Parathyroid adenoma (tissue), 2 donors: ENCODE measurements at regions not wholly inside any gene's neighbourhood (a gene's known extent, or its start where the extent isn't known, plus 50 kb on each side); places are given as distances from the start of the nearest gene placed in this dataset.
A peak's percentile ranks its signal among the peaks of the same experiment; 100 is the strongest.

ENCODE experiments used
- H2AFZ ChIP-seq: fragments of 300-600 bp; sonication (generic); one replicate; pipeline ENCODE4 v1.7.0; 2017; ENCODE audit warnings: antibody characterized with exemption, mild to moderate bottlenecking
- H3K27ac ChIP-seq: fragments of 300-600 bp; sonication (generic); one replicate; pipeline ENCODE4 v1.7.0; 2017
- H3K27me3 ChIP-seq: fragments of 300-600 bp; sonication (generic); one replicate; pipeline ENCODE4 v1.7.0; 2017; ENCODE audit warnings: low read length; ENCODE audit not compliant: control insufficient read depth, insufficient read depth
- H3K36me3 ChIP-seq: fragments of 300-600 bp; sonication (generic); one replicate; pipeline ENCODE4 v1.7.0; 2017; ENCODE audit warnings: low read length; ENCODE audit not compliant: control insufficient read depth, insufficient read depth
- H3K4me1 ChIP-seq: fragments of 300-600 bp; sonication (generic); one replicate; pipeline ENCODE4 v1.7.0; 2017; ENCODE audit warnings: control low read depth
- H3K4me2 ChIP-seq: fragments of 300-600 bp; sonication (generic); one replicate; pipeline ENCODE4 v1.7.0; 2017; ENCODE audit warnings: low read length
- H3K4me3 ChIP-seq: fragments of 300-600 bp; sonication (generic); one replicate; pipeline ENCODE4 v1.7.0; 2017; ENCODE audit warnings: low read depth, low read length
- H3K79me2 ChIP-seq: fragments of 300-600 bp; sonication (generic); one replicate; pipeline ENCODE4 v1.7.0; 2017; ENCODE audit warnings: control low read depth
- H3K9ac ChIP-seq: fragments of 300-600 bp; sonication (generic); one replicate; pipeline ENCODE4 v1.7.0; 2017; ENCODE audit warnings: mild to moderate bottlenecking
- H3K9me3 ChIP-seq: fragments of 300-600 bp; sonication (generic); one replicate; pipeline ENCODE4 v1.7.0; 2017; ENCODE audit warnings: low read length; ENCODE audit not compliant: control insufficient read depth
- TF ChIP-seq, protein P1 (sequence below): fragments of 300-600 bp; sonication (generic); IDR thresholded peaks from one replicate; pipeline ENCODE4 v1.7.0; 2017; ENCODE audit warnings: antibody characterized with exemption, mild to moderate bottlenecking
- donor health status: primary hyperparathyroidism.

DNA sequence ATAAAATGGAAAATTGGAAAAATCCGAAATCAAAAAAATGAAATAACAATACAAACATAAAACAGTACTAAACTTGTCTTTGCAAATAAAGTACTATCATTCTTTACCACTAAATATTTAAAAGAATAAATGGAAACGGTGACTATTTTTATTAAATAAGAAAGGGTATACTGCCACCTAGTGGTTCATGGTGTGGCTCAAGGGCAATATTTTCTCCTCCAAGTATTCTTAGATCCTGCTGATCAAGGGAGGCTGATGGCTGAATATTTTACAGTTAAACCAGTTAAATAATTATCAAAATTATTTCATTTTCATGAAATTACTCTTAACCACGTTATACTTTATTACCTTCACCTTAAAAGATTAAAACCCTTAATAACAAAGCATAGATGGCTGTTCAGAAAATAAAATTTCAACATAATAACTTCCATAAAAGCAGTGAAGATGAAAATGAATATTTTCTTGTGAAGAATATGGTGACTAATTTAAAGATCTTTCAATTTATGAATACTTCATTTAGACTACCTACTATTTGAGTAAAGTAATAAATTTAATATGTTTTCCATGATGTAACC, 1793.9 kb downstream of the NCAM2 start:
- H3K79me2 ChIP-seq: no peaks in the 10 kb centered on the region
- H3K27ac ChIP-seq: no peak overlapping the region
- no peaks in the 10 kb centered on the region for H3K36me3 ChIP-seq
- H3K9ac ChIP-seq: no peak overlapping the region
- H3K4me3 ChIP-seq: no peak overlapping the region
- no peak overlapping the region for H3K4me2 ChIP-seq
- no peaks in the 10 kb centered on the region for H3K4me1 ChIP-seq
- TF ChIP-seq, protein P1, sequence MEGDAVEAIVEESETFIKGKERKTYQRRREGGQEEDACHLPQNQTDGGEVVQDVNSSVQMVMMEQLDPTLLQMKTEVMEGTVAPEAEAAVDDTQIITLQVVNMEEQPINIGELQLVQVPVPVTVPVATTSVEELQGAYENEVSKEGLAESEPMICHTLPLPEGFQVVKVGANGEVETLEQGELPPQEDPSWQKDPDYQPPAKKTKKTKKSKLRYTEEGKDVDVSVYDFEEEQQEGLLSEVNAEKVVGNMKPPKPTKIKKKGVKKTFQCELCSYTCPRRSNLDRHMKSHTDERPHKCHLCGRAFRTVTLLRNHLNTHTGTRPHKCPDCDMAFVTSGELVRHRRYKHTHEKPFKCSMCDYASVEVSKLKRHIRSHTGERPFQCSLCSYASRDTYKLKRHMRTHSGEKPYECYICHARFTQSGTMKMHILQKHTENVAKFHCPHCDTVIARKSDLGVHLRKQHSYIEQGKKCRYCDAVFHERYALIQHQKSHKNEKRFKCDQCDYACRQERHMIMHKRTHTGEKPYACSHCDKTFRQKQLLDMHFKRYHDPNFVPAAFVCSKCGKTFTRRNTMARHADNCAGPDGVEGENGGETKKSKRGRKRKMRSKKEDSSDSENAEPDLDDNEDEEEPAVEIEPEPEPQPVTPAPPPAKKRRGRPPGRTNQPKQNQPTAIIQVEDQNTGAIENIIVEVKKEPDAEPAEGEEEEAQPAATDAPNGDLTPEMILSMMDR: peak; percentile 44
- no peak overlapping the region for H2AFZ ChIP-seq
- H3K27me3 ChIP-seq: no peaks in the 10 kb centered on the region
- no peaks in the 10 kb centered on the region for H3K9me3 ChIP-seq

DNA sequence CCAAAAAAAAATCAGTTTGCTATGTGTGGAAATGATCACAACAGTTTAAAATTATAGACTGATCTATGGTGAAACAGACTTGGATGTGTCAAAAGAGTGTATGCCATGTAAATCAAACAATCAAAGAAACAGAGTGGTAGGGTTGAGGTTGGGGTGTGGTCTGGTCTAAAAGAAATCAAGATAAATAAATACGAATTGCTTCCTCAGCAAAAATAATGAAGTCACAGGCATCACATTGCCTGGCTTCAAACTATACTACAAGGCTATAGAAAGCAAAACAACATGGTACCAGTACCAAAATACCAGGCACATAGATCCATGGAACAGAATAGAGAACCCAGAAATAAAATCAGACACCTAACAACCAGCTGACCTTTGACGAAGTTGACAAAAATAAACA, 1796.9 kb downstream of the NCAM2 start:
- TF ChIP-seq, protein P1: no peak
- Histone ChIP-seq H3K4me2 (no peak overlapping the region), H3K27me3 (no peaks in the 10 kb centered on the region), H3K36me3 (no peaks in the 10 kb centered on the region), H3K9ac (no peak overlapping the region), H2AFZ (no peak overlapping the region), H3K4me1 (no peaks in the 10 kb centered on the region), H3K79me2 (no peaks in the 10 kb centered on the region), H3K4me3 (no peak overlapping the region), H3K9me3 (no peaks in the 10 kb centered on the region), H3K27ac (no peak overlapping the region)

DNA sequence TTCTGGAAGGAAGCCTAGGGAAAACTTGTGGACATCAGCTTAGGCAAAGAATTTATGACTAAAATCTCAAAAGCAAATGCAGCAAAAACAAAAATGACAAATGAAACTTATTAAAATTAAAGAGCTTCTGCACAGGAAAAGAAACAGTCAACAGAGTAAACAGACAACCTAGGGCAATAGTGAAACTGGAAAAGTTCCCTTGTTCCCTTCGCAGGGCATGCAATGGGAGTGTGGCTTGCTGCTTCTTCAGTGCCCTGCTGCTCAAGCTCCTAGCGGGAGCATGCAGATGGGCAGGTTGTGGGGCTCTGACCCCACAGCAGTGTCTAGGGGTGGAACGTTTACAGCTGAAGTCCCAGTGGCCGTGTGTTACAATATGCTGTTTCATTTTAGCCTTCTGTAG, 1797.4 kb downstream of the NCAM2 start:
- H3K27ac ChIP-seq: no peak overlapping the region
- H3K4me1 ChIP-seq: no peaks in the 10 kb centered on the region
- no peak overlapping the region for H3K9ac ChIP-seq
- H3K4me2 ChIP-seq: no peak overlapping the region
- no peaks in the 10 kb centered on the region for H3K27me3 ChIP-seq
- no peaks in the 10 kb centered on the region for H3K79me2 ChIP-seq
- H3K4me3 ChIP-seq: no peak overlapping the region
- TF ChIP-seq, protein P1: no peak
- H3K36me3 ChIP-seq: no peaks in the 10 kb centered on the region
- H3K9me3 ChIP-seq: no peaks in the 10 kb centered on the region
- H2AFZ ChIP-seq: no peak overlapping the region

DNA sequence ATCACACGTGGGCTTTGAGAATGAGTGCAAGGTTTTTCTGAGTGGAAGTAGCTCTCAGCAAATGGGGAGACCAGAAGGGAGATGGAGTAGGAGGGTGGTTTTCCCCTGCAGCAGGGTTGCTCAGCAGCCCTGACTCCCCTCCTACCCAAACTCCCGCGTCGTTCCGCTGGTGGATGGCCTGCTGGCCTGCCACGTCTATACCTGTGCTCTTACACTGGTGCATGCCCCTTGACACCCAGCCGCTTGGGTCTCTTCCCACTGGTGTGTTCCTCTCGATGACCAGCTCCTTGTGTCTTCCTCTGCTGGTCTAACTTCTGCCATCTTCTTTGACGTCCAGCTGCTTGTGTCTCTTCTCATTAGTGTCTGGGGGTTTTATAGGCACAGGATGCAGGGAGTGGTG, 1797.9 kb downstream of the NCAM2 start:
- Histone ChIP-seq H3K27me3 (no peaks in the 10 kb centered on the region), H3K4me1 (no peaks in the 10 kb centered on the region), H2AFZ (no peak overlapping the region), H3K9ac (no peak overlapping the region), H3K27ac (no peak overlapping the region), H3K36me3 (no peaks in the 10 kb centered on the region), H3K79me2 (no peaks in the 10 kb centered on the region), H3K9me3 (no peaks in the 10 kb centered on the region), H3K4me2 (no peak overlapping the region), H3K4me3 (no peak overlapping the region)
- TF ChIP-seq, protein P1: no peak

DNA sequence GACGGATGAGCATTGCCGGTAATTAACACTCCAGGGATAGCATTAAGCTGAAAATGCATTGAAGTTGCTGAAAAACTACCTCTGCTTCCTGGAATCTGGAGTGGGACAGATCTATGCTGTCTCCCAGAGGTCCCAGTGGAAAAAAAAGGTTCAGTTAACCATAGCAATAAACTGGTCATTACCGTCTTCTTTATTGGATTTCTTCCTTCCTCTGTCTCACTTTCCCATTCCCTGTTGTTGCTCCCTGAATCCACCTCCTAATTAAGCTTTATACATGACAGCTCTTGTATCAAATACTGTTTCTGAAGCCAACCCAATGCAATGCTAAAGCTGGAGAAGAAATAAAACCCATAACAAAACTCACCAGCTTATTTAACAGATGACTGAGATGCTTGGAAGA, 1805.9 kb downstream of the NCAM2 start:
- Histone ChIP-seq H3K4me1 (no peaks in the 10 kb centered on the region), H3K27me3 (no peaks in the 10 kb centered on the region), H3K79me2 (no peaks in the 10 kb centered on the region), H3K9me3 (no peaks in the 10 kb centered on the region), H3K36me3 (no peaks in the 10 kb centered on the region), H3K4me3 (no peak overlapping the region), H3K4me2 (no peak overlapping the region), H2AFZ (no peak overlapping the region), H3K27ac (no peak overlapping the region), H3K9ac (no peak overlapping the region)
- TF ChIP-seq, protein P1: no peak
